ENCODE measurements at regions not wholly inside any gene's neighbourhood (a gene's known extent, or its start where the extent isn't known, plus 50 kb on each side); places are given as distances from the start of the nearest gene placed in this dataset.
"Not testable (repeated sequence)": the region's sequence is repeated elsewhere in the genome, so short reads cannot be mapped to it uniquely, and the experiment has no call there.

- no peak for DNase-seq (ENCODE audit: low spot score)
Observed at GRCh38 chr2:52017646-52018235, 985.8 kb upstream of the NRXN1 start.

DNA sequence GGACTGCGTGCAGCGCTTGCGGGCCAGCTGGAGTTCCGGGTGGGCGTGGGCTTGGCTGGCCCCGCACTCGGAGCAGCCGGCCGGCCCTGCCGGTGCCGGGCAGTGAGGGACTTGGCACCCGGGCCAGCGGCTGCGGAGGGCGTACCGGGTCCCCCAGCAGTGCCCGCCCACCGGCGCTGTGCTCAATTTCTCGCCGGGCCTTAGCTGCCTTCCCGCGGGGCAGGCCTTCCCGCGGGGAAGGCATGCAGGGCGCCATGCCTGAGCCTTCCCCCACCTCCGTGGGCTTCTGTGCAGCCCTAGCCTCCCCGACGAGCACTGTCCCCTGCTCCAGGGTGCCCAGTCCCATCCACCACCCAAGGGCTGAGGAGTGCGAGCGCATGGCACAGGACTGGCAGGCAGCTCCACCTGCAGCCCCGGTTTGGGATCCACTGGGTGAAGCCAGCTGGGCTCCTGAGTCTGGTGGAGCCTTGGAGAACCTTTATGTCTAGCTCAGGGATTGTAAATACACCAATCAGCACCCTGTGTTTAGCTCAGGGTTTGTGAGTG is 975.0 kb upstream of the NRXN1 start:
- not testable (repeated sequence) for DNase-seq (ENCODE audit: low spot score)

DNA sequence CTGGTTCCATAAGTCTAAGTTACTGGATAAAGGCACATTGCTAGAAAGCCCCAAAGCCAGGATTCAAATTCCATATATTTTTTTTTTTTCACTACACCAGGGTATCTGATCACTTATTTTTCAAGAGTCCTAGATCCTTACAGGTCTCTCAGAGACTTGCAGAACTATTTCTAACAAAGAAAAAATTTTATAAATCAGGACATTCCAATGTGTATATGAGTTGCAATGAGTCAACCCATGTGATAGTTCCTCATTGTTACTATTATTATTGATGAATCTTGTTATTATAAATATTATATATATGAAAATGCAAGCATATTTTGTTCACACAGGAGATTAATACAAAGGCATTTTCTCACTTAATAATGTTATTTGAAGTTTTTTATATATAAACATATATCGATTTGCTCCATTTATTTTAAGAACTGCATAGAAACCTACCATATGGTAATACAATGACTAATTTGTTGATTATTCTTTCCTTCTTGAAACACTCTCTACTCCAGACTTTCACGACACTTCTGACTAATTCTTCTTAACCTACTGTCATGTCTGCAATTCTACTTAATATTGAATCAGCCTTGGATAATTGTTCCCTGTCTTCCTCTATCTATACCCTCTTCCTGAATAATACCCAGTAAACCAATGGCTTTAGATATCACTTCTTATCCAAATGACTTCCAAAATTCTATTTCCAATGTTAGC is 968.4 kb upstream of the NRXN1 start:
- DNase-seq (ENCODE audit: low spot score): no peak

- no peak for DNase-seq (ENCODE audit: low spot score)
Observed at GRCh38 chr2:51998890-51999289, 967.0 kb upstream of the NRXN1 start.

DNA sequence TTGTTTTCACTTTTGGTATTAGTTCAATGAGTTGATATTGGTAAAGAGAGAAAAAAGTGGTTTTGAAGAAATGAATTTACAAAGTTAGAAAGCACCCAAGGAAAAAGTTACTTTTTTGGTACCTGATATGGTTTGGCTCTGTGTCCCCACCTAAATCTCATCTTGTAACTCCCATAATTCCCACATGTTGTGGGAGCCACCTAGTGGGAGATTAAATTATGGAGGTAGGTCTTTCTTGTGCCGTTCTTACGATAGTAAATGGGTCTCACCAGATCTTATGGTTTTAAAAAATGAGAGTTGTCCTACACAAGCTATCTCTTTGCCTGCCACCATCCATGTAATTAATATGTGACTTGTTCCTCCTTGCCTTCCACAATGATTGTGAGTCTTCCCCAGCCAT is 965.6 kb upstream of the NRXN1 start:
- no peak for DNase-seq (ENCODE audit: low spot score)

GRCh38 chr2:51995293-51995692 is 963.4 kb upstream of the NRXN1 start:
- no peak for DNase-seq (ENCODE audit: low spot score)

GRCh38 chr2:51994123-51994763 is 962.3 kb upstream of the NRXN1 start:
- DNase-seq (ENCODE audit: low spot score): peak; percentile 6

DNA sequence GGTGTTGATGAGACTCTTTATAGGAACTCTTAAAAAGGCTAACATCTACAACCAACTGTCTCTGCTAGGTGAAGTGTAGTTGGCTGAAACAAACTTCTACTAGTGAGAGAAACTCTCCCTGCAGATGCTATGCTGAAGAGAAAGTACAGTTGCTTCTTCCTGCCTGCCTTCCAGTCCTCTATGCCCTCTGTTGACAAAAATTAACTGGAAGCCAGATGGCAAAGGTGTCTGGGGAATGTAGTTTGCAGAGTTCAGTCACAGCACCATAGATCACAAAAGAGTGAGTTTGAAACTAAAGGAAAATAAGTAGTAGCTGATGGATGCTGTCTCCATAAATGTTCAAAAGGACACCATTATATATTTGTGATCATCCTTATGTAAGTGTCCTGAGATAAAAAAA is 958.8 kb upstream of the NRXN1 start:
- DNase-seq (ENCODE audit: low spot score): no peak

DNA sequence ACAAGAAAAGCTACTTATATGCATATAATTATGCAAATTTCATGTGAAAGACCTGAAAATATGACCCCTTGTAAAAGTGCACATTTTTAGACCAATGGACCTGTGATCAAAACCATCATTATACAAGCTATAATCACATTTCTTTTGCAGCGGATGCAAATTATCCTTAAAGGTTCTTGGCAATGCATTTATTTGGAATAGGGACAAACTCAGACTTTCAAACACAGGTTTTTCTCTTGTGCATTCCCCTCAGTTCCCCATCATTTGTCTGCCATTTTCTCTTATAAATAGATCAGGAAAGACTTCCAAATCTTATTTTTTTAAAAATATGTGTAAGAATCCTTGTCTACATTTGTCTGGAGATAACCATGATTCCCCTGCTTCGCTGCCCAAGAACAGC is 954.2 kb upstream of the NRXN1 start:
- no peak for DNase-seq (ENCODE audit: low spot score)

GRCh38 chr2:51981783-51982182 is 949.9 kb upstream of the NRXN1 start:
- no peak for DNase-seq (ENCODE audit: low spot score)

DNA sequence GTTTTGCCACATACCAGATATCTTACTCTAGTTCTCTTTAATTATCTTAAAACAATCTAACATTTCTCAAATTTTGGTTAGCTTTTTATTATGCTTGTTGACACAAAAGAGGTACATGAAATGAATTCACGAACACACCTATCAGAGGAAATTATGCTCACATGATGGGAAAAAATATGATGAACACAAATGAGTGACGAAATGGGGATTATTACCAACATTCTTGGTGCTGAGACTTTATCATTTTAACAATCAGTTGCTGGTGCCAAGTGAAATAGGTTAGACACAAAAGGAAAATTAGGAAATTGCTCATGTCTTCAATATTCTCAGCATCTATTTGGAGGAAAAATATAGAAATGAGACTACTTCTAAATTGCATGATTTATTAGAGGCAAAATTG is 944.7 kb upstream of the NRXN1 start:
- no peak for DNase-seq (ENCODE audit: low spot score)

- no peak for DNase-seq (ENCODE audit: low spot score)
Observed at GRCh38 chr2:51971136-51971535, 939.2 kb upstream of the NRXN1 start.

DNA sequence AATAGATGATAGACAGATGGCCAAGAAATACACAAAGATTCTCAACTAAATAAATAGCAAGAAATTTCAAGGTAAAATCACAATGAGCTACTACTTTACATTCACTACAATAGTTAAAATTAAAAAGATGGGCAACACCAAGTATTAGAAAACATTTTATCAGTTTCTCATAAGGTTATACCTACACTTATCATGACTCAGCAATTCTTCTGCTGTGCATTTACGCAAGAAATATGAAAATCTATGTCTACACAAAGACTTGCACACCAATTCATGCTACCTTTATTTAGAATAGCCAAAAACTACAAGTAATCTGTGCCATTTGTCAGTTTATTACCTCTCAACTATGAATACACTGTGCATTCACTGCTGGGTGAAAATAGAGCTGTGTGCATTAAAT is 937.4 kb upstream of the NRXN1 start:
- no peak for DNase-seq (ENCODE audit: low spot score)

GRCh38 chr2:51960841-51961335 is 929.0 kb upstream of the NRXN1 start:
- DNase-seq (ENCODE audit: low spot score): no peak

DNA sequence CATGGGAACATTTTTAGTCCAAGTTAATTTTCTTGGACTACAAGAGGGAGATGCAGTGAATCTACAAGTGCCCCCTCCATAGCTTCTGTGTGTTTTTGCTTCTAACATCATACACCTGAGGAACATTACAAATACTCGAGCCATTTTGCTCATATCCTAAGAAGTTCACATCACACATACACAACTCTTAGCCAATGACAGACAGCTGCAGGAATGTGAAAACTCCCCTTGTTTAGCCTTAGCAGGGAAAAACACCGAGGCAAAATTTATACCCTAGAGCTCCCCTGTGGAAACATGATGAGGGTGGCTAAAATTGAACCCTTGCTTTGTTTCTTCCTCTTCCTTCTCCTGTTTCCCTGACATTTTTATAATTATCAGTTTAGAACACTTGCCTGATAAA is 928.3 kb upstream of the NRXN1 start:
- no peak for DNase-seq (ENCODE audit: low spot score)

DNA sequence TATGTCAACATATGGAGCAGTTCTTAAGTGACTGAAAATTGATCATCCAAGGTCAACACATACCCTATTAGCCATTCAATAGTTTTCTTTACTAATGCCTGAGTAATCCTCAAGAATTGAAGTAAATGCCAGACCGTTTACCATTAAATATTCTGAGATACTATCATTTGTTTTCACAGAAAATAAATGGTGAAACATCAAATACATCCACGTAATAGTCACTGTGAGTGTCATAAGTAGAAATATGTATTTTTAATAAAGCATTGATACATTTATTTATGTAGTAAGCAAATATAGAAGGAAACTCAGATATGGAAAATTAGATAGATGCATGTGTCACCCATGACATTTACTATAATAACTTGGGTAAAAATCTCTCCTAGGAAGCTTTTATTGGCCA is 927.8 kb upstream of the NRXN1 start:
- DNase-seq (ENCODE audit: low spot score): no peak

- DNase-seq (ENCODE audit: low spot score): no peak
Observed at GRCh38 chr2:51953931-51954330, 922.0 kb upstream of the NRXN1 start.

- no peak for DNase-seq (ENCODE audit: low spot score)
Observed at GRCh38 chr2:51921076-51921475, 889.1 kb upstream of the NRXN1 start.

GRCh38 chr2:51920509-51920908 is 888.6 kb upstream of the NRXN1 start:
- no peak for DNase-seq (ENCODE audit: low spot score)

DNA sequence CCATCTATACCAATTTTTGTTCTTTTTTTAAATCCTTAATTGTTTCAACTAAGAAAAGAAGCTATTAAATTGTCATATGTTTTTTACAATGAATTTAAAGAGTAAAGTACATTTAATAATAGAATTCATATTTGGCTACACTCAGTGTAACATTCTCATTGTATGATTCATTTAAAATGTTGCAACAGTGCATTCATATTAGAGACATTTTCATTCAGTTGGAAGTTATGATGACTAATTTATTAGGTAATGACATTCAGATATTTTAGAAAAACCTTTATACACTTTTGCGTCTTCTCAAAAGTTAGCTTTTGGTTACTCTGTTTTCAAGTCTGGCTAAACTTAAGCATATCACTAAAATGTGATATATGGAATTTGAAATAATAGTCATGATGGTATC is 887.5 kb upstream of the NRXN1 start:
- DNase-seq (ENCODE audit: low spot score): no peak

- DNase-seq (ENCODE audit: low spot score): no peak
Observed at GRCh38 chr2:51918113-51918512, 886.2 kb upstream of the NRXN1 start.

GRCh38 chr2:51903728-51904127 is 871.8 kb upstream of the NRXN1 start:
- no peak for DNase-seq (ENCODE audit: low spot score)

DNA sequence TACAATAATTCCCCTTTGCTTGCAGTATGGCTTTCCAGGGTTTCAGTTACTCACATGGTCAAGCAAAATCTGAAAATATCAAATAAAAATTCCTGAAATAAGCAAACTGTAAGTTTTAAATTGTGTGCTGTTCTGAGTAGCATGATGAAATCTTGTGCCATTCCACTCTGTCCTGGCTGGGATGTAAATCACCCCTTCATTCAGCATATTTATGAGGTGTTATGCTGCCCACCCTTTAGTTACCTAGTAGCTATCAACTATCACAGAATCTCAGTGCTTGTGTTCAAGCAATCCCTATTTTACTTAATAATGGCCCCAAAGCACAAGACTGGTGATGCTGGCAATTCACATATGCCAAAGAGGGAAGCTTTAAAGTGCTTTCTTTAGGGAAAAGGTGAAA is 867.7 kb upstream of the NRXN1 start:
- no peak for DNase-seq (ENCODE audit: low spot score)

Measured in pons (tissue), 1 donor.